ENCODE measurements at regions not wholly inside any gene's neighbourhood (a gene's known extent, or its start where the extent isn't known, plus 50 kb on each side); places are given as distances from the start of the nearest gene placed in this dataset.

GRCh38 chrX:115702982-115703381 lies 142.0 kb downstream of the PLS3 start:
- TF ChIP-seq CTCF (IDR thresholded peaks at IDR 0.05), result no peak
- TF ChIP-seq JUN (CRISPR knock-in tag; IDR thresholded peaks at IDR 0.05), result no peak
- no peak for TF ChIP-seq ZNF138 (CRISPR knock-in tag; conservative IDR thresholded peaks at IDR 0.05)
- no peak for TF ChIP-seq ELF4 (CRISPR knock-in tag; IDR thresholded peaks at IDR 0.05; ENCODE audit: low read depth)
- TF ChIP-seq MAX (CRISPR knock-in tag; IDR thresholded peaks at IDR 0.05), result no peak
- TF ChIP-seq CDX4 (CRISPR knock-in tag; IDR thresholded peaks at IDR 0.05; ENCODE audit: borderline replicate concordance), result no peak
- TF ChIP-seq MLX (CRISPR knock-in tag; IDR thresholded peaks at IDR 0.05), result no peak
